GM19099 (cell line): ENCODE measurements at regions not wholly inside any gene's neighbourhood (a gene's known extent, or its start where the extent isn't known, plus 50 kb on each side); places are given as distances from the start of the nearest gene placed in this dataset.

Experiments used
- POLR2A ChIP-seq: IDR thresholded peaks from 3 replicates; pipeline ENCODE4 v1.6.1; 2011; ENCODE audit warnings: low read depth; ENCODE audit not compliant: insufficient read length; ENCODE audit errors: extremely low read depth

DNA sequence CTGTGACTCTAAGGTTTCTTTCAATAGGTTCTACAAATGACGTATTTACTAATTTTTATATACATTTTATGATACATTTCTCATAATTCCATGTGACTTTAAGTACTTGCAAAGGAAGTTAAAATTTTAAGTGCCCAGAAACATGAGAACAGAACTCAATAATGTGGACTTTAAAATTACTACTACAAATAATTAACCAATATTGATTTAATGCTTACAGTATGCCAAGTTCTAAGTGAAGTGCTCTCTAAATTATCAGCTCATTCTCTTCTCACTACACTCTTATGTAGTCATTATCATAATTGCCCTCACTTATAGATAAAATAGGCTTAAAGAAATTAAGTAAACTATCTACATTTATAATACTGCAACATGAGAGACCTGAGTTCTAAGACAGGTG is 1690.7 kb upstream of the CDH9 start:
- no peak for TF ChIP-seq POLR2A

- TF ChIP-seq POLR2A = no peak
Observed at GRCh38 chr5:28726815-28727214, 1688.4 kb upstream of the CDH9 start.

DNA sequence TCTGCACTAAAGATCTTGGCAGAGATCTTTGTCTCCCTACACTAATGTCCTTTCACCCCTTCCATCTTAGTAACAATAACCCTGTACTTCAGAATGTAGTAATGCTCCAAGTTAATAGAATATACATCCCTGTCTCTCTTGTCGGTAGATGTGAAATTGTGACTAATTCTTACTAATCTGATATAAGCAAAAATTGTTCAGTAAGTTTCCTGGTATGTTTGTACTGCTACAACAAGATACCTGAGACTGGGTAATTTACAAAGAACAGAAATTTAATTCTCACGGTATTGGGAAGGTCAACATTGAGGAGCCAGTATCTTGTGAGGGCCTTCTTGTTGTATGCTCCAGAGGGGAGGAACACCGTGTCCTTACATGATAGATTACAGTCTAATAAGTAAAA is 1686.6 kb upstream of the CDH9 start:
- TF ChIP-seq POLR2A = no peak

DNA sequence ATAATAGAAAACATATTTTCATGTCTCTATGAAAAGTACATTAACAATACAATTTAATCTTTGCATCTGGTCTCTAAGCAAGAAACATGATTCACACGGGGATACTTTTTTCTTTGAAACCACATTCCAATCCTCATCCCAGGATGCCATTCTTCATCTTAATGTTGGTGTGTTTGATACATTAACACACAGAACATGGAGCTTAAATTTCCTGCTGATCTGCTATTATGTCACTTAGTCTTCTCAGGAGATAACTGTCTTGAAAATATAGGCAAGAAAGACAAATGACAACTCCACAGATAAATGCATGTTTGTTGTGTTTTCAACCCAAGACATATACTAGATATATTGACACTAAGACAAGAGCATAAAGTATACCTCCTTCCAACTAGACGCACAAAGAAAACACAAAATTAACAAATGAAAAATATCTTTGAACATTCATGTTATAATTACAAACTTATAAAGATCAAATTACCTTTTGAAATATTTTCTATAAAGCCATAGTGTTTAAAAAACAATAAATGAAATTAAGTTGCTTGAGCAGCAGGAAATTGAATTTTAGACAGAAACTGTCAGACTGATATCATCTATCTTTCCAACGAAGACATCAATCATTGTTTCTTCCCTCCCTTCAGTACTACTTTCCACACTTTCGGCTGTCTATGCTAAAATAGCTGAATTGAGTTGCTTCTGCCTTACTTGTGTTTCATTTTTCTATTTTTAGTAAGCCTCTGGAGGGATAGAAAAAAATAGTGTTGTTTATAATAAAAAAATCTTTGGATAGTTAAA is 1676.7 kb upstream of the CDH9 start:
- no peak for TF ChIP-seq POLR2A

- no peak for TF ChIP-seq POLR2A
Observed at GRCh38 chr5:28710360-28710759, 1672.0 kb upstream of the CDH9 start.

DNA sequence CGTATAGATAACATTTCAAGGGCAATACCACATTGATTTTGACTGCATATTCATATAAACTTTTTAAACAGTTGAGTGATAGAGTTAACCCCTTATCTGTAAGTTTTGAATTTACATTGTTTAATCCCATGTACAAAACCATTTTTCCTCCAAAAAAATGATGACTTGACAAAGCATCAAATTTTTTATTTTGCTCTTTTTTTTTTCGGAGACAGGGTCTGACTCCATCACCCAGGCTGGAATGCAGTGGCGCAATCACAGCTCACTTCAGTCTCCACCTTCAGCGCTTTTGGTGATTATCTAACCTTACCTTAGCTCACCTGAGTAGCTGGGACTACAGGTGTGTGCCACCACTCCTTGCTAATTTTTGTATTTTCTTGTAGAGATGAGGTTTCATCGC is 1670.1 kb upstream of the CDH9 start:
- TF ChIP-seq POLR2A = no peak

- TF ChIP-seq POLR2A = no peak
Observed at GRCh38 chr5:28707706-28708105, 1669.3 kb upstream of the CDH9 start.

- TF ChIP-seq POLR2A = no peak
Observed at GRCh38 chr5:28703651-28704260, 1665.4 kb upstream of the CDH9 start.

GRCh38 chr5:28691526-28691925 is 1653.1 kb upstream of the CDH9 start:
- no peak for TF ChIP-seq POLR2A

DNA sequence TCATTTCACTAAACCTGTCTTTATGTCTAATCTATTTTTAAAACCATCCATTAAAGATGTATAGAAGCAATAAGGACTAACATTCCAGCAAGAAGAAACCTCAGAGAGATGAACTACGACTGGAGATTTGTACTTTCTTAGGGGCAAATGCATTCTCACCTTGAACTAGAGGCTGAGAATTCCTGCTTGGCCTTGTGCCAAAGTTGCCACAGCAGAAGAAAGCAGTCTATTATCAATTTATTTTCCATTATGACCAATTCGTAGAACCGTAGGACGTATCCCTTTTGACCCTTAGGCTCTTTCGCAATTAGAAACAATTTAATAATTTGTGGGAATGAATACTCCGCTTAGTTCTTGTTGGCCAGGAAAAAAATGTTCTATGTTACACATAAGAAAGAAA is 1647.4 kb upstream of the CDH9 start:
- no peak for TF ChIP-seq POLR2A

DNA sequence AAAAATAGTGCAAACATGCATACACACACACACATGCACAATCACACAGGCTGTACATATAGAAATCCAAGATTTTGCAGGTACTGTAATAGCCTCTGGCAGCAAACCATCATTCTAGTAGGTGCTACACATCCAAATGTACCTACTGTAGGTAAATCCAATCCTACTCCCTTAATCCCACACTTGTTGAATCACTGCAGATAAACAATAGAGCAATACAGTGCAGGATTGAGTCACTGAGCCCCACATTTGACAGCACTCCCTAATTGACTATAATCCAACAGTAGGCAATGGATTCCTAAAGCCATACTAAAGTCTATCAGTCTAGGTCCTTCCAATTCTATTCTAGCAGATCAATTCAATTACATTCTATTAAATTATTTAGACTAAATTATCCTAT is 1640.5 kb upstream of the CDH9 start:
- no peak for TF ChIP-seq POLR2A

- no peak for TF ChIP-seq POLR2A
Observed at GRCh38 chr5:28666110-28666509, 1627.7 kb upstream of the CDH9 start.

- no peak for TF ChIP-seq POLR2A
Observed at GRCh38 chr5:28648108-28648507, 1609.7 kb upstream of the CDH9 start.

DNA sequence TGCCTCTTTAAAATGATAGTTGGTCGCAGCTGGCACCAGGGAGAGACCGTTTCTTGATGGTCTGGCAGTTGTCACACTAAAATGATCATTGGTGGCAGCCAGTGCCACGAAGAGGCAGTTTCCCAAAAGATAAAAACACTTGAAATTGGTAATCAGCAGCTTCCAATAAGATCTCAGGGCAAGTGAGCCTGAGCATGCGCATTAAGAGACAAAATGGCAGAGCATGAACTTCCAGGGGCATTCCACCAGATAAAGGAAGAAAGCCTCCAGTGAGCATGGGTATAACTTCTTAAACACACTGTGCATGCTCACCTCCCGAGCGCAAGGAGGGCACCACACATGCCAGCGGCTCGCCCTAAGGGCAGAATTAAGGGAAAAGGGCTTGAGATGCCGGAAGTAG is 1594.2 kb upstream of the CDH9 start:
- no peak for TF ChIP-seq POLR2A

GRCh38 chr5:28603869-28604268 is 1565.5 kb upstream of the CDH9 start:
- TF ChIP-seq POLR2A = no peak

GRCh38 chr5:28602429-28602828 is 1564.0 kb upstream of the CDH9 start:
- TF ChIP-seq POLR2A = no peak

GRCh38 chr5:28580616-28581015 is 1542.2 kb upstream of the CDH9 start:
- TF ChIP-seq POLR2A = no peak

DNA sequence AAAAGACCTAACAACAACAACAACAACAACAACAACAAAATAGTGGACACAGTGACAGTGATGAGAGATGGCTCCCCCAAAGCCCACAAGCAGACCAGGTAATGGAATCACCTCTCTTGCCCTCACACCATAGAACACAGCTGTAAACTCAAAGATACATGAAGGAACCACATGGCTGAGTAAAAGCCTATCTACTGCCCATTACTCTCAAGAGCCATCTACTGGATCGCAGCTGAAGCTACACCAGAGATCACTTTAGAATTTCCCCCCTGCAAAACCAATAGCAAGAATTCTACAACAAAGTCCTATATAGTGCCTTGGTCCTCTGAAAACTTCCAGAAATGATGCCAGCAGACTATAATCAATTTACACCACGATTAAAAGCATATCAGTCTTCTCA is 1537.6 kb upstream of the CDH9 start:
- TF ChIP-seq POLR2A = no peak

GRCh38 chr5:28575368-28575767 is 1537.0 kb upstream of the CDH9 start:
- no peak for TF ChIP-seq POLR2A
